Osteoblast (primary cell): ENCODE measurements at regions not wholly inside any gene's neighbourhood (a gene's known extent, or its start where the extent isn't known, plus 50 kb on each side); places are given as distances from the start of the nearest gene placed in this dataset.

Experiments used
- DNase-seq: peaks from one replicate; pipeline ENCODE4 v3.0.0; 2011; ENCODE audit warnings: low spot score, mixed read lengths; ENCODE audit not compliant: insufficient read length; ENCODE audit errors: missing footprints
- H2AFZ ChIP-seq: 2 replicates; pipeline ENCODE4 v1.6.0; 2011; ENCODE audit warnings: mild to moderate bottlenecking, low read length
- H3K27ac ChIP-seq: 2 replicates; pipeline ENCODE4 v1.5.1; 2011; ENCODE audit warnings: mild to moderate bottlenecking, low read depth, low read length, moderate library complexity
- H3K27me3 ChIP-seq: 2 replicates; pipeline ENCODE4 v1.6.0; 2012; ENCODE audit warnings: mild to moderate bottlenecking, control low read depth, inconsistent platforms, low read length, moderate library complexity; ENCODE audit not compliant: insufficient read depth
- H3K36me3 ChIP-seq: 2 replicates; pipeline ENCODE4 v1.5.1; 2011; ENCODE audit warnings: mild to moderate bottlenecking, low read length, control low read depth, moderate library complexity; ENCODE audit not compliant: insufficient read depth
- H3K4me1 ChIP-seq: 2 replicates; pipeline ENCODE4 v1.5.1; 2011; ENCODE audit warnings: mild to moderate bottlenecking, low read length, control low read depth, moderate library complexity; ENCODE audit not compliant: insufficient read depth
- H3K4me2 ChIP-seq: 2 replicates; pipeline ENCODE4 v1.6.0; 2011; ENCODE audit warnings: mild to moderate bottlenecking, low read length; ENCODE audit not compliant: insufficient read depth
- H3K4me3 ChIP-seq: fragments of 200-600 bp; sonication (generic); 3 replicates; pipeline ENCODE4 v1.5.1; 2012; ENCODE audit warnings: mild to moderate bottlenecking, low read length, inconsistent platforms; ENCODE audit not compliant: insufficient read depth
- H3K79me2 ChIP-seq: 2 replicates; pipeline ENCODE4 v1.6.0; 2012; ENCODE audit warnings: mild to moderate bottlenecking, low read length, control low read depth, inconsistent platforms; ENCODE audit not compliant: insufficient read depth
- H3K9me3 ChIP-seq: 2 replicates; pipeline ENCODE4 v1.5.1; 2011; ENCODE audit warnings: low read depth, low read length, control low read depth
- H4K20me1 ChIP-seq: 2 replicates; pipeline ENCODE4 v1.6.0; 2012; ENCODE audit warnings: mild to moderate bottlenecking, low read length, control low read depth; ENCODE audit not compliant: insufficient read depth
- CTCF ChIP-seq: IDR thresholded peaks from 2 replicates; pipeline ENCODE4 v1.5.1; 2011; ENCODE audit warnings: mild to moderate bottlenecking, low read depth, low read length, moderate library complexity; ENCODE audit errors: extremely low read depth

DNA sequence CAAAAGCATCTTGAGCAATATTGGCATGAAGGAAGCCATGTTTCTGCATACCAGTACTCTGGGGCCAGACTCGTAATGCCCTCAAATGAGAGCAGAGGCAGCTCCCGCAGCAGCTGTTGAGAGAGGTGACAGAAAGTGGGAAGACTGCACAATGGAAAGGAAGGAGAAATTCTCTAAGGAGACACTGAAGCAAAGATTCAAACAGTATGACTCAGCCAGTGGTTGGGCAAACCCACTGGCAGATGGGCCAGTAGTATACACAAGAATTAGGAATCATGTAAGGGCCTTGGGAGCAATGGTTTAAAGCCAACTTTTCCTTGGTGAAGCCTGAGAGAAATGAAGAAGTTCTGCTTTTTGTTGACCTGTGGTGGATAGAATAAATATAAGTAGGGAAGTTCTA, 2092.7 kb upstream of the PIK3C3 start:
- no peak for DNase-seq
- H2AFZ ChIP-seq: no peak overlapping the region
- no peaks in the 10 kb centered on the region for H3K9me3 ChIP-seq
- no peaks in the 10 kb centered on the region for H4K20me1 ChIP-seq
- no peak overlapping the region for H3K4me3 ChIP-seq
- H3K27me3 ChIP-seq: no peaks in the 10 kb centered on the region
- no peak for TF ChIP-seq CTCF
- H3K4me1 ChIP-seq: no peaks in the 10 kb centered on the region
- no peaks in the 10 kb centered on the region for H3K36me3 ChIP-seq
- H3K27ac ChIP-seq: no peak overlapping the region
- H3K79me2 ChIP-seq: no peaks in the 10 kb centered on the region
- no peak overlapping the region for H3K4me2 ChIP-seq

DNA sequence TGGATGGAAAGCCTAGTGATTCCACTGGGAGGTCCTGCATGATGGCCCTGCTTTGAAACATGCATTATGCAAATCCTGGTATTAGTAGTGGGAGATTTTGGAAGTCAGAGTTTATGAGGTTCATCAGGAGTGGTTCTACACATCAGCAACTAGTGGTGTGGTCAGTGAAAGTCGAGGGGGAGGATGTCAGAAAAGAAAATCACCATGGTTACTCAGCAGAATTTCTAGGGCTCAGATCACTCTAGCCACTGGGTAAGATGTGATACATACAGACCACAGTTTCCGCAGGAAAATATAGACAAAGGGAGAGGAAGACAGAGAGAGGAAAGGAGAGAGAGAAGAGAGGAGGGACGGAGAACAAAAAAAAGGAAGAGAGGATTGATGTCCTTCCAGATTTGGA, 2100.7 kb upstream of the PIK3C3 start:
- H2AFZ ChIP-seq: no peak overlapping the region
- no peaks in the 10 kb centered on the region for H3K79me2 ChIP-seq
- H3K4me1 ChIP-seq: no peaks in the 10 kb centered on the region
- no peak overlapping the region for H3K4me2 ChIP-seq
- no peak overlapping the region for H3K27ac ChIP-seq
- no peak for DNase-seq
- H3K9me3 ChIP-seq: peaks cover 3% of the 10 kb centered on the region
- H4K20me1 ChIP-seq: no peaks in the 10 kb centered on the region
- no peaks in the 10 kb centered on the region for H3K36me3 ChIP-seq
- no peak overlapping the region for H3K4me3 ChIP-seq
- no peaks in the 10 kb centered on the region for H3K27me3 ChIP-seq
- no peak for TF ChIP-seq CTCF

- Histone ChIP-seq H3K4me1 (no peaks in the 10 kb centered on the region), H2AFZ (no peak overlapping the region), H3K27ac (no peak overlapping the region), H3K79me2 (no peaks in the 10 kb centered on the region), H4K20me1 (no peaks in the 10 kb centered on the region), H3K9me3 (no peaks in the 10 kb centered on the region), H3K27me3 (no peaks in the 10 kb centered on the region), H3K4me2 (no peak overlapping the region), H3K36me3 (no peaks in the 10 kb centered on the region), H3K4me3 (no peak overlapping the region)
- no peak for TF ChIP-seq CTCF
- peak; percentile 32 for DNase-seq
These were observed 2108.8 kb upstream of the PIK3C3 start for GRCh38 chr18:39846265-39846664.

- no peaks in the 10 kb centered on the region for H3K4me1 ChIP-seq
- no peaks in the 10 kb centered on the region for H4K20me1 ChIP-seq
- H2AFZ ChIP-seq: no peak overlapping the region
- no peaks in the 10 kb centered on the region for H3K27me3 ChIP-seq
- no peak overlapping the region for H3K27ac ChIP-seq
- H3K79me2 ChIP-seq: no peaks in the 10 kb centered on the region
- no peak overlapping the region for H3K4me3 ChIP-seq
- no peak for DNase-seq
- no peak overlapping the region for H3K4me2 ChIP-seq
- no peaks in the 10 kb centered on the region for H3K9me3 ChIP-seq
- H3K36me3 ChIP-seq: no peaks in the 10 kb centered on the region
- no peak for TF ChIP-seq CTCF
These were observed 2109.4 kb upstream of the PIK3C3 start for GRCh38 chr18:39845631-39846030.
